ENCODE measurements at regions not wholly inside any gene's neighbourhood (a gene's known extent, or its start where the extent isn't known, plus 50 kb on each side); places are given as distances from the start of the nearest gene placed in this dataset.
"Not testable (repeated sequence)": the region's sequence is repeated elsewhere in the genome, so short reads cannot be mapped to it uniquely, and the experiment has no call there.

GRCh38 chr16:75864243-75864642 lies 138.0 kb upstream of the CPHXL start:
- H3K4me2 ChIP-seq = no peak overlapping the region
- TF ChIP-seq CTCF (IDR thresholded peaks at IDR 0.05; ENCODE audit: poor library complexity) = no peak
- no peak for TF ChIP-seq EZH2phosphoT487 (IDR thresholded peaks at IDR 0.05; ENCODE audit: low read depth, severe bottlenecking, unreplicated experiment)
- no peak for TF ChIP-seq EZH2 (IDR thresholded peaks at IDR 0.05; ENCODE audit: borderline replicate concordance)
- H3K27me3 ChIP-seq = no peaks in the 10 kb centered on the region
- no peak overlapping the region for H2AFZ ChIP-seq
- H3K36me3 ChIP-seq (replicated peaks; ENCODE audit: insufficient read depth, low read depth) = no peaks in the 10 kb centered on the region
- WGBS (ENCODE audit: low lambda C conversion rate, missing lambda C conversion rate) = 83% methylated on average over 1 of the region's 1 CpG
- H4K20me1 ChIP-seq (ENCODE audit: insufficient read depth, poor library complexity, severe bottlenecking) = no peaks in the 10 kb centered on the region
- H3K79me2 ChIP-seq = no peaks in the 10 kb centered on the region
- no peak for DNase-seq (ENCODE audit: low spot score)
- H3K9me2 ChIP-seq (replicated peaks; ENCODE audit: insufficient read depth) = no peaks in the 10 kb centered on the region
- H3K9me3 ChIP-seq (ENCODE audit: low read depth) = no peaks in the 10 kb centered on the region
- H3K4me1 ChIP-seq (ENCODE audit: insufficient read depth) = no peaks in the 10 kb centered on the region
- no peak overlapping the region for H3K27ac ChIP-seq
- H3K4me3 ChIP-seq = no peak overlapping the region

GRCh38 chr16:75865736-75866135 lies 139.4 kb upstream of the CPHXL start:
- Histone ChIP-seq H3K79me2 (no peaks in the 10 kb centered on the region), H3K4me3 (no peak overlapping the region), H4K20me1 (ENCODE audit: insufficient read depth, poor library complexity, severe bottlenecking) (no peaks in the 10 kb centered on the region), H3K9me3 (ENCODE audit: low read depth) (no peaks in the 10 kb centered on the region), H3K4me2 (no peak overlapping the region), H2AFZ (no peak overlapping the region), H3K9me2 (replicated peaks; ENCODE audit: insufficient read depth) (no peaks in the 10 kb centered on the region), H3K27me3 (no peaks in the 10 kb centered on the region), H3K36me3 (replicated peaks; ENCODE audit: insufficient read depth, low read depth) (no peaks in the 10 kb centered on the region), H3K27ac (no peak overlapping the region), H3K4me1 (ENCODE audit: insufficient read depth) (no peaks in the 10 kb centered on the region)
- DNase-seq (ENCODE audit: low spot score) = no peak
- WGBS (ENCODE audit: low lambda C conversion rate, missing lambda C conversion rate) = 49% methylated on average over 3 of the region's 3 CpGs
- TF ChIP-seq EZH2 (IDR thresholded peaks at IDR 0.05; ENCODE audit: borderline replicate concordance) = no peak

- TF ChIP-seq EZH2phosphoT487 (IDR thresholded peaks at IDR 0.05; ENCODE audit: low read depth, severe bottlenecking, unreplicated experiment) (no peak), CTCF (IDR thresholded peaks at IDR 0.05; ENCODE audit: poor library complexity) (no peak), EZH2 (IDR thresholded peaks at IDR 0.05; ENCODE audit: borderline replicate concordance) (no peak)
- Histone ChIP-seq H3K4me3 (no peak overlapping the region), H3K9me2 (replicated peaks; ENCODE audit: insufficient read depth) (no peaks in the 10 kb centered on the region), H3K79me2 (no peaks in the 10 kb centered on the region), H3K4me1 (ENCODE audit: insufficient read depth) (no peaks in the 10 kb centered on the region), H3K4me2 (no peak overlapping the region), H3K27ac (peak overlapping the region; percentile 13), H2AFZ (no peak overlapping the region), H3K36me3 (replicated peaks; ENCODE audit: insufficient read depth, low read depth) (no peaks in the 10 kb centered on the region), H3K27me3 (no peaks in the 10 kb centered on the region), H4K20me1 (ENCODE audit: insufficient read depth, poor library complexity, severe bottlenecking) (no peaks in the 10 kb centered on the region), H3K9me3 (ENCODE audit: low read depth) (no peaks in the 10 kb centered on the region)
- WGBS (ENCODE audit: low lambda C conversion rate, missing lambda C conversion rate) = 40% methylated on average over 9 of the region's 9 CpGs
- DNase-seq (ENCODE audit: low spot score) = peak; percentile 27
Measured at GRCh38 chr16:75868636-75869632, 142.6 kb upstream of the CPHXL start.

- not testable (repeated sequence) for H3K9me3 ChIP-seq (ENCODE audit: low read depth); H3K79me2 ChIP-seq; H3K9me2 ChIP-seq (replicated peaks; ENCODE audit: insufficient read depth); H3K4me2 ChIP-seq; H3K4me3 ChIP-seq; H3K4me1 ChIP-seq (ENCODE audit: insufficient read depth); DNase-seq (ENCODE audit: low spot score); H3K36me3 ChIP-seq (replicated peaks; ENCODE audit: insufficient read depth, low read depth); H4K20me1 ChIP-seq (ENCODE audit: insufficient read depth, poor library complexity, severe bottlenecking); H3K27me3 ChIP-seq; H3K27ac ChIP-seq; H2AFZ ChIP-seq
- 100% methylated on average over 3 of the region's 3 CpGs for WGBS (ENCODE audit: low lambda C conversion rate, missing lambda C conversion rate)
Measured at GRCh38 chr16:75881280-75881679, 155.0 kb upstream of the CPHXL start.

Measured in hepatocyte (in vitro differentiated cells).